Muscle of leg (tissue), 3 donors: ENCODE measurements at regions not wholly inside any gene's neighbourhood (a gene's known extent, or its start where the extent isn't known, plus 50 kb on each side); places are given as distances from the start of the nearest gene placed in this dataset.
"Not testable (repeated sequence)": the region's sequence is repeated elsewhere in the genome, so short reads cannot be mapped to it uniquely, and the experiment has no call there.

Source experiments
- DNase-seq: peaks from one replicate; pipeline ENCODE4 v3.0.0; 2013
- H3K27ac ChIP-seq: one replicate; pipeline ENCODE4 v1.5.1; 2013; ENCODE audit warnings: mild to moderate bottlenecking, low read length, control low read depth
- H3K27me3 ChIP-seq: one replicate; pipeline ENCODE4 v1.6.1; 2013; ENCODE audit warnings: low read length; ENCODE audit not compliant: control insufficient read depth, insufficient read depth
- H3K36me3 ChIP-seq: one replicate; pipeline ENCODE4 v1.6.1; 2013; ENCODE audit warnings: low read length; ENCODE audit not compliant: control insufficient read depth, insufficient read depth
- H3K4me1 ChIP-seq: one replicate; pipeline ENCODE4 v1.6.1; 2013; ENCODE audit warnings: low read length; ENCODE audit not compliant: control insufficient read depth, insufficient read depth
- H3K4me3 ChIP-seq: one replicate; pipeline ENCODE4 v1.5.1; 2013; ENCODE audit warnings: low read length, control low read depth
- H3K9me3 ChIP-seq: replicated peaks from 2 replicates; pipeline ENCODE4 v1.6.1; 2013; ENCODE audit warnings: low read depth, low read length; ENCODE audit not compliant: control insufficient read depth
- WGBS: methylation state at CpG from one replicate; pipeline ENCODE4 v1.1.5; 2013; ENCODE audit warnings: missing lambda C conversion rate; ENCODE audit not compliant: insufficient coverage; 5-methylcytosine and 5-hydroxymethylcytosine counted together

- Histone ChIP-seq H3K4me1 (no peaks in the 10 kb centered on the region), H3K27ac (no peak overlapping the region), H3K9me3 (no peaks in the 10 kb centered on the region), H3K36me3 (no peaks in the 10 kb centered on the region), H3K4me3 (no peak overlapping the region), H3K27me3 (no peaks in the 10 kb centered on the region)
- no CpG with 5 or more reads among the region's 3 CpGs for WGBS
- no peak for DNase-seq
Measured at GRCh38 chr10:6815346-6815745, 235.3 kb upstream of the PRKCQ start.

- Histone ChIP-seq H3K27me3 (no peaks in the 10 kb centered on the region), H3K9me3 (no peaks in the 10 kb centered on the region), H3K36me3 (no peaks in the 10 kb centered on the region), H3K4me1 (no peaks in the 10 kb centered on the region), H3K27ac (no peak overlapping the region), H3K4me3 (no peak overlapping the region)
- no CpG with 5 or more reads among the region's 2 CpGs for WGBS
- peak; percentile 70 for DNase-seq
Measured at GRCh38 chr10:6813856-6814255, 233.8 kb upstream of the PRKCQ start.

GRCh38 chr10:6813306-6813705 is 233.2 kb upstream of the PRKCQ start:
- H3K4me3 ChIP-seq: no peak overlapping the region
- no peaks in the 10 kb centered on the region for H3K36me3 ChIP-seq
- peak; percentile 33 for DNase-seq
- no peaks in the 10 kb centered on the region for H3K27me3 ChIP-seq
- no peaks in the 10 kb centered on the region for H3K4me1 ChIP-seq
- H3K9me3 ChIP-seq: no peaks in the 10 kb centered on the region
- WGBS: 0% methylated on average over 1 of the region's 3 CpGs
- H3K27ac ChIP-seq: peak overlapping the region; percentile 60

GRCh38 chr10:6811153-6811552 is 231.1 kb upstream of the PRKCQ start:
- DNase-seq: no peak
- WGBS: 92% methylated on average over 2 of the region's 3 CpGs
- no peak overlapping the region for H3K27ac ChIP-seq
- H3K4me1 ChIP-seq: no peaks in the 10 kb centered on the region
- H3K9me3 ChIP-seq: no peaks in the 10 kb centered on the region
- no peaks in the 10 kb centered on the region for H3K27me3 ChIP-seq
- no peaks in the 10 kb centered on the region for H3K36me3 ChIP-seq
- no peak overlapping the region for H3K4me3 ChIP-seq

GRCh38 chr10:6803427-6803783 is 223.3 kb upstream of the PRKCQ start:
- no CpG with 5 or more reads among the region's 1 CpG for WGBS
- Histone ChIP-seq H3K36me3 (no peaks in the 10 kb centered on the region), H3K4me1 (no peaks in the 10 kb centered on the region), H3K9me3 (no peaks in the 10 kb centered on the region), H3K27ac (no peak overlapping the region), H3K4me3 (no peak overlapping the region), H3K27me3 (no peaks in the 10 kb centered on the region)
- no peak for DNase-seq

GRCh38 chr10:6802759-6803426 is 222.8 kb upstream of the PRKCQ start:
- H3K9me3 ChIP-seq: no peaks in the 10 kb centered on the region
- H3K27me3 ChIP-seq: no peaks in the 10 kb centered on the region
- no peak for DNase-seq
- no peak overlapping the region for H3K4me3 ChIP-seq
- no peaks in the 10 kb centered on the region for H3K4me1 ChIP-seq
- WGBS: 88% methylated on average over 4 of the region's 6 CpGs
- no peaks in the 10 kb centered on the region for H3K36me3 ChIP-seq
- H3K27ac ChIP-seq: no peak overlapping the region

- Histone ChIP-seq H3K9me3 (no peaks in the 10 kb centered on the region), H3K36me3 (no peaks in the 10 kb centered on the region), H3K27me3 (no peaks in the 10 kb centered on the region), H3K4me1 (no peaks in the 10 kb centered on the region), H3K4me3 (no peak overlapping the region), H3K27ac (no peak overlapping the region)
- WGBS: 93% methylated on average over 3 of the region's 3 CpGs
- no peak for DNase-seq
Measured at GRCh38 chr10:6796231-6796630, 216.2 kb upstream of the PRKCQ start.

- no peaks in the 10 kb centered on the region for H3K9me3 ChIP-seq
- 83% methylated on average over 2 of the region's 6 CpGs for WGBS
- DNase-seq: no peak
- H3K27ac ChIP-seq: no peak overlapping the region
- no peaks in the 10 kb centered on the region for H3K27me3 ChIP-seq
- H3K4me1 ChIP-seq: no peaks in the 10 kb centered on the region
- no peaks in the 10 kb centered on the region for H3K36me3 ChIP-seq
- no peak overlapping the region for H3K4me3 ChIP-seq
Measured at GRCh38 chr10:6795541-6795940, 215.5 kb upstream of the PRKCQ start.

- H3K4me3 ChIP-seq, DNase-seq, H3K4me1 ChIP-seq, H3K27ac ChIP-seq, H3K27me3 ChIP-seq, H3K36me3 ChIP-seq, H3K9me3 ChIP-seq: not testable (repeated sequence)
- WGBS: 83% methylated on average over 3 of the region's 10 CpGs
Measured at GRCh38 chr10:6794841-6795240, 214.8 kb upstream of the PRKCQ start.

- no peak overlapping the region for H3K4me3 ChIP-seq
- no peaks in the 10 kb centered on the region for H3K27me3 ChIP-seq
- no peak overlapping the region for H3K27ac ChIP-seq
- 93% methylated on average over 8 of the region's 10 CpGs for WGBS
- H3K9me3 ChIP-seq: no peaks in the 10 kb centered on the region
- peaks cover 5% of the 10 kb centered on the region for H3K4me1 ChIP-seq
- H3K36me3 ChIP-seq: no peaks in the 10 kb centered on the region
- no peak for DNase-seq
Measured at GRCh38 chr10:6794441-6794840, 214.4 kb upstream of the PRKCQ start.

- Histone ChIP-seq H3K9me3 (no peaks in the 10 kb centered on the region), H3K36me3 (no peaks in the 10 kb centered on the region), H3K27me3 (no peaks in the 10 kb centered on the region), H3K4me1 (peaks cover 12% of the 10 kb centered on the region), H3K27ac (peak overlapping the region; percentile 13), H3K4me3 (no peak overlapping the region)
- WGBS: no CpG with 5 or more reads among the region's 7 CpGs
- DNase-seq: peak; percentile 72
Measured at GRCh38 chr10:6788731-6789130, 208.7 kb upstream of the PRKCQ start.
